HepG2 (cell line): ENCODE measurements at regions not wholly inside any gene's neighbourhood (a gene's known extent, or its start where the extent isn't known, plus 50 kb on each side); places are given as distances from the start of the nearest gene placed in this dataset.

Experiments
- FOXM1 ChIP-seq: sonication (generic); formaldehyde crosslinking; IDR thresholded peaks from 2 replicates; pipeline ENCODE4 v1.5.0; 2020; ENCODE audit warnings: missing genetic modification reagents
- HIVEP1 ChIP-seq: sonication (generic); formaldehyde crosslinking; IDR thresholded peaks from 2 replicates; pipeline ENCODE4 v1.4.0; 2020; ENCODE audit warnings: mild to moderate bottlenecking, missing genetic modification reagents
- NCOR1 ChIP-seq: fragments of 200-600 bp; sonication (generic); IDR thresholded peaks from 2 replicates; pipeline ENCODE4 v1.7.0; 2017; ENCODE audit warnings: antibody characterized with exemption, low read length, borderline replicate concordance
- SALL1 ChIP-seq: sonication (generic); formaldehyde crosslinking; IDR thresholded peaks from 2 replicates; pipeline ENCODE4 v1.8.0; 2022; ENCODE audit warnings: mild to moderate bottlenecking, missing genetic modification reagents
- SIX1 ChIP-seq: sonication (generic); formaldehyde crosslinking; IDR thresholded peaks from 2 replicates; pipeline ENCODE4 v1.4.0; 2020; ENCODE audit warnings: missing genetic modification reagents, borderline replicate concordance
- SNAI1 ChIP-seq: sonication (generic); formaldehyde crosslinking; IDR thresholded peaks from 2 replicates; pipeline ENCODE4 v1.5.0; 2020; ENCODE audit warnings: mild to moderate bottlenecking, missing genetic modification reagents, borderline replicate concordance
- ZBTB7B ChIP-seq: sonication (generic); formaldehyde crosslinking; IDR thresholded peaks from 2 replicates; pipeline ENCODE4 v1.4.0; 2020; ENCODE audit warnings: missing genetic modification reagents
- ZFP82 ChIP-seq: sonication (generic); formaldehyde crosslinking; IDR thresholded peaks from 2 replicates; pipeline ENCODE4 v1.5.1; 2020; ENCODE audit warnings: mild to moderate bottlenecking, missing genetic modification reagents, borderline replicate concordance
- TF ChIP-seq, protein P1 (sequence below): sonication (generic); formaldehyde crosslinking; IDR thresholded peaks from 2 replicates; pipeline ENCODE4 v1.9.0; 2022; ENCODE audit warnings: missing genetic modification reagents, mild to moderate bottlenecking, borderline replicate concordance
- TF ChIP-seq, protein P2 (sequence below): sonication (generic); formaldehyde crosslinking; conservative IDR thresholded peaks from 2 replicates; pipeline ENCODE4 v1.4.0; 2020; ENCODE audit warnings: mild to moderate bottlenecking, missing genetic modification reagents, moderate library complexity

DNA sequence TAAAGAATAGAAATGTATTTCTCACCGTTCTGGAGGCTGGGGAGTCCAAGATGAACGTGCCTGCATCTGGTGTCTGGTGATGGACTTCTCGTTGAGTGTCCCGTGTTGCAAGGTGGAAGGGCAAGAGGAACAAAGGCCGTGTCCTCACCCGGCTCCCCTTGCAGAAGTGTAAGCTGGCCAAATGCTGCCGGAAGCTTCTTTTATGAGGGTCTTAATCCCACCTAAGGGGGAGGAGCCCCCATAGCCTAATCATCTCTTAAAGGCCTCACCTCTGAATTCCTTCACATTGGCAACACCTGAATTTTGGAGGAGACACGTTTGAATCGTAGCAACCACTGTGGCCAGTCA lies 99.1 kb upstream of the DAP start (continued):
- TF ChIP-seq, protein P1, sequence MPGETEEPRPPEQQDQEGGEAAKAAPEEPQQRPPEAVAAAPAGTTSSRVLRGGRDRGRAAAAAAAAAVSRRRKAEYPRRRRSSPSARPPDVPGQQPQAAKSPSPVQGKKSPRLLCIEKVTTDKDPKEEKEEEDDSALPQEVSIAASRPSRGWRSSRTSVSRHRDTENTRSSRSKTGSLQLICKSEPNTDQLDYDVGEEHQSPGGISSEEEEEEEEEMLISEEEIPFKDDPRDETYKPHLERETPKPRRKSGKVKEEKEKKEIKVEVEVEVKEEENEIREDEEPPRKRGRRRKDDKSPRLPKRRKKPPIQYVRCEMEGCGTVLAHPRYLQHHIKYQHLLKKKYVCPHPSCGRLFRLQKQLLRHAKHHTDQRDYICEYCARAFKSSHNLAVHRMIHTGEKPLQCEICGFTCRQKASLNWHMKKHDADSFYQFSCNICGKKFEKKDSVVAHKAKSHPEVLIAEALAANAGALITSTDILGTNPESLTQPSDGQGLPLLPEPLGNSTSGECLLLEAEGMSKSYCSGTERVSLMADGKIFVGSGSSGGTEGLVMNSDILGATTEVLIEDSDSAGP (CRISPR knock-in tag), result peak; percentile 59; the same call in 1 of the 2 replicates
- TF ChIP-seq SNAI1 (CRISPR knock-in tag) (no peak), FOXM1 (CRISPR knock-in tag) (no peak), SIX1 (CRISPR knock-in tag) (no peak), ZBTB7B (CRISPR knock-in tag) (0 out of 2 replicates have a peak, but pooled peaks have one; percentile 20), HIVEP1 (CRISPR knock-in tag) (no peak), SALL1 (CRISPR knock-in tag) (0 out of 2 replicates have a peak, but pooled peaks have one; percentile 24), ZFP82 (no peak), NCOR1 (0 out of 2 replicates have a peak, but pooled peaks have one; percentile 15)
- TF ChIP-seq, protein P2, sequence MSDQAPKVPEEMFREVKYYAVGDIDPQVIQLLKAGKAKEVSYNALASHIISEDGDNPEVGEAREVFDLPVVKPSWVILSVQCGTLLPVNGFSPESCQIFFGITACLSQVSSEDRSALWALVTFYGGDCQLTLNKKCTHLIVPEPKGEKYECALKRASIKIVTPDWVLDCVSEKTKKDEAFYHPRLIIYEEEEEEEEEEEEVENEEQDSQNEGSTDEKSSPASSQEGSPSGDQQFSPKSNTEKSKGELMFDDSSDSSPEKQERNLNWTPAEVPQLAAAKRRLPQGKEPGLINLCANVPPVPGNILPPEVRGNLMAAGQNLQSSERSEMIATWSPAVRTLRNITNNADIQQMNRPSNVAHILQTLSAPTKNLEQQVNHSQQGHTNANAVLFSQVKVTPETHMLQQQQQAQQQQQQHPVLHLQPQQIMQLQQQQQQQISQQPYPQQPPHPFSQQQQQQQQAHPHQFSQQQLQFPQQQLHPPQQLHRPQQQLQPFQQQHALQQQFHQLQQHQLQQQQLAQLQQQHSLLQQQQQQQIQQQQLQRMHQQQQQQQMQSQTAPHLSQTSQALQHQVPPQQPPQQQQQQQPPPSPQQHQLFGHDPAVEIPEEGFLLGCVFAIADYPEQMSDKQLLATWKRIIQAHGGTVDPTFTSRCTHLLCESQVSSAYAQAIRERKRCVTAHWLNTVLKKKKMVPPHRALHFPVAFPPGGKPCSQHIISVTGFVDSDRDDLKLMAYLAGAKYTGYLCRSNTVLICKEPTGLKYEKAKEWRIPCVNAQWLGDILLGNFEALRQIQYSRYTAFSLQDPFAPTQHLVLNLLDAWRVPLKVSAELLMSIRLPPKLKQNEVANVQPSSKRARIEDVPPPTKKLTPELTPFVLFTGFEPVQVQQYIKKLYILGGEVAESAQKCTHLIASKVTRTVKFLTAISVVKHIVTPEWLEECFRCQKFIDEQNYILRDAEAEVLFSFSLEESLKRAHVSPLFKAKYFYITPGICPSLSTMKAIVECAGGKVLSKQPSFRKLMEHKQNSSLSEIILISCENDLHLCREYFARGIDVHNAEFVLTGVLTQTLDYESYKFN (CRISPR knock-in tag), result peak; percentile 5; the same call in 1 of the 2 replicates
